H1 (cell line): ENCODE measurements at regions not wholly inside any gene's neighbourhood (a gene's known extent, or its start where the extent isn't known, plus 50 kb on each side); places are given as distances from the start of the nearest gene placed in this dataset.

ENCODE experiments used
- CHD2 ChIP-seq: IDR thresholded peaks from 2 replicates; pipeline ENCODE4 v1.6.1; 2012; ENCODE audit warnings: low read length, improper control_type of control experiment
- MAFK ChIP-seq: IDR thresholded peaks from 2 replicates; pipeline ENCODE4 v1.6.1; 2012; ENCODE audit warnings: low read depth, mild to moderate bottlenecking, improper control_type of control experiment, low read length
- NRF1 ChIP-seq: IDR thresholded peaks from 2 replicates; pipeline ENCODE4 v1.6.1; 2011; ENCODE audit warnings: mild to moderate bottlenecking, low read depth, low read length, improper control_type of control experiment
- SIX5 ChIP-seq: IDR thresholded peaks from 2 replicates; pipeline ENCODE4 v1.6.1; 2011; ENCODE audit warnings: mild to moderate bottlenecking, low read depth, low read length
- SP1 ChIP-seq: IDR thresholded peaks from 2 replicates; pipeline ENCODE4 v1.6.1; 2011; ENCODE audit warnings: low read depth, low read length
- SP2 ChIP-seq: IDR thresholded peaks from 2 replicates; pipeline ENCODE4 v1.6.1; 2012; ENCODE audit warnings: mild to moderate bottlenecking, low read length, inconsistent platforms
- TEAD4 ChIP-seq: IDR thresholded peaks from 2 replicates; pipeline ENCODE4 v1.6.1; 2012; ENCODE audit warnings: low read depth, low read length, inconsistent platforms, mixed read lengths
- TF ChIP-seq, protein P1 (sequence below): IDR thresholded peaks from 2 replicates; pipeline ENCODE4 v1.6.1; 2011; ENCODE audit warnings: low read length, improper control_type of control experiment

DNA sequence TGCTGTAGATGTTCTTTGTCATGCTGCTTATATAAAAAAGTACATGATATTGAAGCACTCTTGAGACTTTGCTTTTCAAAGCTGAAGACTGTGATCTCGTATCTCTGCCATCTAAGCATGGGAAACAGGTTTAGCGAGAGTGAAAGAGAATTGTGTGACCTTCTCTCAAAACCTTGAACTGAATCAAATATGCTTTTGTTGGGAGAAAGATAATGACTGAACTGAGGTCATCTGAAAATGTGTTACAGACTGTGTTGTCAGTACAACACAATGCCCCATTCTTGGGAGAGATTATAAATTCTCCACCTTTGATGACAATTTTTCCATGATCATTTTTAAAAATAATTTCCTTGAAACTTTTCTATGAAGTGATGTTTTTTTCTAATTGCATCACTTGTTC lies 272.1 kb upstream of the SEL1L start (continued):
- TF ChIP-seq, protein P1, sequence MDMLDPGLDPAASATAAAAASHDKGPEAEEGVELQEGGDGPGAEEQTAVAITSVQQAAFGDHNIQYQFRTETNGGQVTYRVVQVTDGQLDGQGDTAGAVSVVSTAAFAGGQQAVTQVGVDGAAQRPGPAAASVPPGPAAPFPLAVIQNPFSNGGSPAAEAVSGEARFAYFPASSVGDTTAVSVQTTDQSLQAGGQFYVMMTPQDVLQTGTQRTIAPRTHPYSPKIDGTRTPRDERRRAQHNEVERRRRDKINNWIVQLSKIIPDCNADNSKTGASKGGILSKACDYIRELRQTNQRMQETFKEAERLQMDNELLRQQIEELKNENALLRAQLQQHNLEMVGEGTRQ, result no peak
- no peak for TF ChIP-seq SP2
- TF ChIP-seq SIX5, result no peak
- no peak for TF ChIP-seq NRF1
- no peak for TF ChIP-seq TEAD4
- no peak for TF ChIP-seq SP1
- TF ChIP-seq MAFK, result no peak
- TF ChIP-seq CHD2, result no peak
